ENCODE measurements at regions not wholly inside any gene's neighbourhood (a gene's known extent, or its start where the extent isn't known, plus 50 kb on each side); places are given as distances from the start of the nearest gene placed in this dataset.

GRCh38 chr17:79498854-79499253 is 112.0 kb downstream of the RBFOX3 start:
- TF ChIP-seq CTCF (IDR thresholded peaks at IDR 0.05; ENCODE audit: low read depth, low read length) (no peak), MYC (IDR thresholded peaks at IDR 0.05; ENCODE audit: low read depth, low read length) (no peak), POLR2A (IDR thresholded peaks at IDR 0.05; ENCODE audit: extremely low read depth, insufficient read length) (no peak), MAX (IDR thresholded peaks at IDR 0.05; ENCODE audit: low read depth, low read length) (no peak)
